DOHH2 (cell line): ENCODE measurements at regions not wholly inside any gene's neighbourhood (a gene's known extent, or its start where the extent isn't known, plus 50 kb on each side); places are given as distances from the start of the nearest gene placed in this dataset.

Source experiments
- H3F3A ChIP-seq: fragments of 200-600 bp; sonication (generic), shearing (Covaris generic); 2 replicates; pipeline ENCODE4 v1.6.0; 2016; ENCODE audit warnings: antibody characterized with exemption, mild to moderate bottlenecking; ENCODE audit not compliant: control insufficient read depth, insufficient read depth
- H3K27ac ChIP-seq: fragments of 200-600 bp; sonication (generic); 2 replicates; pipeline ENCODE4 v1.5.1; 2014; ENCODE audit warnings: low read depth, mild to moderate bottlenecking, low read length, moderate library complexity
- H3K27me3 ChIP-seq: fragments of 200-600 bp; sonication (generic); 2 replicates; pipeline ENCODE4 v1.6.1; 2014; ENCODE audit warnings: mild to moderate bottlenecking, low read length, mixed read lengths; ENCODE audit not compliant: control insufficient read depth
- H3K36me3 ChIP-seq: fragments of 200-600 bp; sonication (generic); 2 replicates; pipeline ENCODE4 v1.6.1; 2014; ENCODE audit warnings: mild to moderate bottlenecking, low read length, moderate library complexity, mixed read lengths; ENCODE audit not compliant: control insufficient read depth
- H3K4me1 ChIP-seq: fragments of 200-600 bp; sonication (generic); 2 replicates; pipeline ENCODE4 v1.6.1; 2014; ENCODE audit warnings: mild to moderate bottlenecking, low read length, mixed read lengths; ENCODE audit not compliant: control insufficient read depth
- H3K4me2 ChIP-seq: fragments of 200-600 bp; sonication (generic); 2 replicates; pipeline ENCODE4 v1.6.0; 2014; ENCODE audit warnings: mild to moderate bottlenecking, low read length, moderate library complexity
- H3K4me3 ChIP-seq: fragments of 200-600 bp; sonication (generic); 2 replicates; pipeline ENCODE4 v1.5.1; 2014; ENCODE audit warnings: mild to moderate bottlenecking, low read length, mixed read lengths
- H3K79me2 ChIP-seq: fragments of 200-600 bp; sonication (generic); 2 replicates; pipeline ENCODE4 v1.6.1; 2014; ENCODE audit warnings: mild to moderate bottlenecking, low read length, mixed read lengths; ENCODE audit not compliant: control insufficient read depth
- H3K9me2 ChIP-seq: fragments of 200-600 bp; sonication (generic); replicated peaks from 2 replicates; pipeline ENCODE4 v1.6.1; 2014; ENCODE audit warnings: mild to moderate bottlenecking, low read length, mixed read lengths; ENCODE audit not compliant: control insufficient read depth
- H3K9me3 ChIP-seq: fragments of 200-600 bp; sonication (generic); 2 replicates; pipeline ENCODE4 v1.6.1; 2014; ENCODE audit warnings: antibody characterized with exemption, low read length, mixed read lengths; ENCODE audit not compliant: control insufficient read depth, insufficient read depth
- H4K20me1 ChIP-seq: fragments of 200-600 bp; sonication (generic); 2 replicates; pipeline ENCODE4 v1.6.0; 2014; ENCODE audit warnings: low read depth, mild to moderate bottlenecking, antibody characterized with exemption, low read length, moderate library complexity; ENCODE audit not compliant: control insufficient read depth, insufficient read depth
- EZH2phosphoT487 ChIP-seq: fragments of 200-600 bp; sonication (generic); IDR thresholded peaks from 2 replicates; pipeline ENCODE4 v1.6.1; 2017; ENCODE audit warnings: borderline replicate concordance, mild to moderate bottlenecking, antibody characterized with exemption, low read length, moderate library complexity, mixed read lengths
- TF ChIP-seq, protein P1 (sequence below): fragments of 200-600 bp; sonication (generic); IDR thresholded peaks from one replicate; pipeline ENCODE4 v1.5.1; 2014; ENCODE audit warnings: antibody characterized with exemption, mild to moderate bottlenecking, low read depth, low read length; ENCODE audit not compliant: poor library complexity, severe bottlenecking

DNA sequence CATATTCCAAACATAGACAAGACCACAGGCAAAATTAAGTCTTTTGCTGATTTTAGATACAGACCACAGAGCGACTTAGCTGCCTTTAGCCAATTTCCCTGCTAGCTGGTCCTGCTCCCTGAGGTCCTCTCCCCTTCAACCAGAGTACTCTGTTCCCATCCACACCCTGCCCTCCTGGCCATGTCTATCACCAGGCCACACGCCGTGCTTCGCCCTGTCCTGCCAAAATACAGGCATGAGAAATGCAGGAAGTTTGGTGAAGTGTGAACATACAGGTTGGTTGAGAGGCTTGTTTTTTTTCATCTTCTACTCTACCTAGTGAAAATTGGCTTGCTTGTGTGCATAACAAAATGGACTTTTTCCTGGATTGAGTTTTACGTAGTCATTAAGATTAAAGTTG, 226.2 kb upstream of the TENM3 start:
- TF ChIP-seq EZH2phosphoT487: no peak
- TF ChIP-seq, protein P1, sequence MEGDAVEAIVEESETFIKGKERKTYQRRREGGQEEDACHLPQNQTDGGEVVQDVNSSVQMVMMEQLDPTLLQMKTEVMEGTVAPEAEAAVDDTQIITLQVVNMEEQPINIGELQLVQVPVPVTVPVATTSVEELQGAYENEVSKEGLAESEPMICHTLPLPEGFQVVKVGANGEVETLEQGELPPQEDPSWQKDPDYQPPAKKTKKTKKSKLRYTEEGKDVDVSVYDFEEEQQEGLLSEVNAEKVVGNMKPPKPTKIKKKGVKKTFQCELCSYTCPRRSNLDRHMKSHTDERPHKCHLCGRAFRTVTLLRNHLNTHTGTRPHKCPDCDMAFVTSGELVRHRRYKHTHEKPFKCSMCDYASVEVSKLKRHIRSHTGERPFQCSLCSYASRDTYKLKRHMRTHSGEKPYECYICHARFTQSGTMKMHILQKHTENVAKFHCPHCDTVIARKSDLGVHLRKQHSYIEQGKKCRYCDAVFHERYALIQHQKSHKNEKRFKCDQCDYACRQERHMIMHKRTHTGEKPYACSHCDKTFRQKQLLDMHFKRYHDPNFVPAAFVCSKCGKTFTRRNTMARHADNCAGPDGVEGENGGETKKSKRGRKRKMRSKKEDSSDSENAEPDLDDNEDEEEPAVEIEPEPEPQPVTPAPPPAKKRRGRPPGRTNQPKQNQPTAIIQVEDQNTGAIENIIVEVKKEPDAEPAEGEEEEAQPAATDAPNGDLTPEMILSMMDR: no peak
- Histone ChIP-seq H3K27ac (no peak overlapping the region), H4K20me1 (no peaks in the 10 kb centered on the region), H3K4me1 (no peaks in the 10 kb centered on the region), H3K9me2 (no peaks in the 10 kb centered on the region), H3K9me3 (no peaks in the 10 kb centered on the region), H3F3A (no peaks in the 10 kb centered on the region), H3K27me3 (no peaks in the 10 kb centered on the region), H3K36me3 (no peaks in the 10 kb centered on the region), H3K79me2 (no peaks in the 10 kb centered on the region), H3K4me2 (no peak overlapping the region), H3K4me3 (no peak overlapping the region)

- no peaks in the 10 kb centered on the region for H3F3A ChIP-seq
- H3K9me3 ChIP-seq: no peaks in the 10 kb centered on the region
- H3K4me3 ChIP-seq: no peak overlapping the region
- H3K36me3 ChIP-seq: no peaks in the 10 kb centered on the region
- H3K4me2 ChIP-seq: no peak overlapping the region
- H4K20me1 ChIP-seq: no peaks in the 10 kb centered on the region
- H3K27ac ChIP-seq: no peak overlapping the region
- no peaks in the 10 kb centered on the region for H3K9me2 ChIP-seq
- no peaks in the 10 kb centered on the region for H3K4me1 ChIP-seq
- H3K79me2 ChIP-seq: no peaks in the 10 kb centered on the region
- TF ChIP-seq, protein P1: no peak
- no peak for TF ChIP-seq EZH2phosphoT487
- no peaks in the 10 kb centered on the region for H3K27me3 ChIP-seq
These were observed 224.5 kb upstream of the TENM3 start for GRCh38 chr4:182018691-182019090.

DNA sequence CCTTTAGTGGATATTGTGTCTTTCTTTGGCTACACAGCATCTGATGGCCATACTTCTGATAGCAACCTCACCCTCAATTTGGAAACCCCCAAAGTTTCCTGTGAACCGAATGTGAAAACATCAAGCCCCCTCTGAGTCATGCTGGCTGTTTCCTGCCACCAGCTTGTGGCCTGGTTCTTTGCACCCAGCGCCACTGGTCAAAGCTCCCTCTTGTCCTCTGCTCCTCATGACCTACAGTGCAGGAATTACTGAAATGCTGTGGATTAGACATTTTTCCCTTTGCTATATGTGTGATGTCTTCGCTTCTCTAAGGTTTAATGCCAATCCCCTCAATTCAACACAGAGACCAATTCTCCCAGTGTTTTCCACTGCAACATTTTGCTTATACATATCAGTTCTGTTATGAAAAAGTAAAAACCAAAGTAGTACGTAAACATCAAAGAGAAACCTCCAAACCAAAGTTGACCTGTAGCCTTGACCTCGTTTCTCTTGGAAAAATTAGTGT, 224.0 kb upstream of the TENM3 start:
- H3K36me3 ChIP-seq: no peaks in the 10 kb centered on the region
- no peak for TF ChIP-seq EZH2phosphoT487
- TF ChIP-seq, protein P1: no peak
- no peaks in the 10 kb centered on the region for H3K4me1 ChIP-seq
- H3K79me2 ChIP-seq: no peaks in the 10 kb centered on the region
- H4K20me1 ChIP-seq: no peaks in the 10 kb centered on the region
- no peak overlapping the region for H3K4me2 ChIP-seq
- no peaks in the 10 kb centered on the region for H3K9me2 ChIP-seq
- H3K27ac ChIP-seq: no peak overlapping the region
- H3F3A ChIP-seq: no peaks in the 10 kb centered on the region
- H3K4me3 ChIP-seq: no peak overlapping the region
- no peaks in the 10 kb centered on the region for H3K27me3 ChIP-seq
- H3K9me3 ChIP-seq: no peaks in the 10 kb centered on the region
